Medulla oblongata (tissue), 1 donor: ENCODE measurements at regions not wholly inside any gene's neighbourhood (a gene's known extent, or its start where the extent isn't known, plus 50 kb on each side); places are given as distances from the start of the nearest gene placed in this dataset.
A peak's percentile ranks its signal among the peaks of the same experiment; 100 is the strongest.

Experiments
- DNase-seq: peaks from one replicate; pipeline ENCODE4 v3.0.0-alpha.2; 2015; ENCODE audit errors: extremely low spot score

DNA sequence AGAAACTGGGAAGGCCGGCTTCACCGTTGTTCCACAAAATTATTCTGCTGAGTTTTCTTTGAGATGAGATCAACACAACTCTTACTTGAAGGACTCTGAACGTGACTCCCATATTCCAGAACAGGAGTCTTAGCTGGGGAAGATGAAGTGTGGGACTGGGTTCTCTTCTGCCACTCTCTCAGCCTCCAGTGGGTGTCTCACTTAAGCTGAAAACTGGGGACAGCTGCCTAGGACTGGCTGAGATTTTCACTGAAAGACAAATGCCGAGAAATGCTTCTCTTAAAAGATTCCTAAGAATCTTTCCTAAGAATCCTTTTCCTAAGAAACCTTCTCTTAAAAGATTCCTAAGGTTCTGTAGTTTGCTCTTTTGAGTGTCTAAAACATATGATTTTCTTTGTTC is 156.6 kb upstream of the LHCGR start:
- peak; percentile 65 for DNase-seq

GRCh38 chr2:48910961-48911360 is 155.4 kb upstream of the LHCGR start:
- DNase-seq = no peak

GRCh38 chr2:48906633-48907032 is 151.1 kb upstream of the LHCGR start:
- peak; percentile 48 for DNase-seq

DNA sequence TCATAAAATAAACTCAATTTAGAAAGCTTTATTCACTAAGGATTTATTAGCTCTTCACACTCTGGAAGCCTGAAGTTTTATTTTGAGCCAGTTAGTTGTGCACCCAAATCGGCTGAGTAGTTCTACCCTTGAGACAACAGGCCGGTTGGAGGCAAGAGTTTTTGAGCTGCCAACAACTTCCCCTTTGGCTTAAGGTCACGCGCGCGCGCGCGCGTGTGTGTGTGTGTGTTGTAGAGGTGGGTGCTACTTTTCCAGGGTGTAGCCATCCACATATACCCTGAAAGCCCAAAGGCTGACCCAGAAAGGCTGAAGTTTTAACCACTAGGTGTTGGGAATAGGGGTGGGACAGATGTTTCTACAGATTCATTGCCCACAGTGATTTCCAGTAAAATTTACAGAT is 150.2 kb upstream of the LHCGR start:
- DNase-seq = peak; percentile 51

GRCh38 chr2:48902521-48902920 is 147.0 kb upstream of the LHCGR start:
- no peak for DNase-seq

GRCh38 chr2:48901416-48901815 is 145.9 kb upstream of the LHCGR start:
- no peak for DNase-seq

GRCh38 chr2:48901015-48901343 is 145.5 kb upstream of the LHCGR start:
- no peak for DNase-seq

- peak; percentile 86 for DNase-seq
Observed at GRCh38 chr2:48900321-48901014, 144.9 kb upstream of the LHCGR start.

DNA sequence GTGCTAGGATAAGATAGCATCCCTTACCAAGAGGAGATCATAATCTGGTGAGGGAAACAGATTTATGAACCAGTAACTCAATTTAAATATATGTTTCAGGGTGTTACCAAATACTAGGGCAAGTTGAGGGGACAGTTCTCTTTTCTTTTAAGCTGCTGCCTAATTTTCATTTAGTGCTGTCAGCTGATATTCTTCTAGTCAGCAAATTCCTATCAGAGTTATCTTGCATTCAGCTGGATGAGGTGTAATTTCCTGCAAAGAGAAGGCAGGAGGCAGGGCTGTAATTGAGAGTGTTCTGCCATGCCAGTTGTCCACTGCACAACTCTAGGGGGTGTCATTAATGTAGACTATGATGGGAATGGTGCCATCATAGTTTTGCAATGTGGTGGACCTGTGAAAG is 141.3 kb upstream of the LHCGR start:
- no peak for DNase-seq

- no peak for DNase-seq
Observed at GRCh38 chr2:48890454-48891131, 135.1 kb upstream of the LHCGR start.

DNA sequence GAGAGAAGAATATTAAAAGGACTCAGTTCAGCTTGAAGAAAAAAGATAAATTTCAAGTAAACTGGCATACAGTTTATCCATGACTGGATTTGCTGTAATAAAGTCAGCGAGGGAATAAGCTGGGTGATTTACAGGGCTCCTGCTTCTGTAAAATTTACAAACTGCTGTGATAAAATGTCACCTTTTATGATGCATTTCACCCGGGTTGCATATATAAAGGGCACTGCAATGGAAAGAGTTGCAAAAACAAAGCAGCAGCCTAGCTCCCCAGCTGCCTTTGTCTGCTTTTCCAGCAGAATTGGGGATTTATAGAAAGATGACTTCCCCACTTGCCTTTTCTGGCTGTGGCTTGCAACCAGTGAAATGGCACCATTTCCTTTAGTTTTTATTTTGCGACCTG is 132.5 kb upstream of the LHCGR start:
- no peak for DNase-seq

- no peak for DNase-seq
Observed at GRCh38 chr2:48886919-48887318, 131.4 kb upstream of the LHCGR start.

DNA sequence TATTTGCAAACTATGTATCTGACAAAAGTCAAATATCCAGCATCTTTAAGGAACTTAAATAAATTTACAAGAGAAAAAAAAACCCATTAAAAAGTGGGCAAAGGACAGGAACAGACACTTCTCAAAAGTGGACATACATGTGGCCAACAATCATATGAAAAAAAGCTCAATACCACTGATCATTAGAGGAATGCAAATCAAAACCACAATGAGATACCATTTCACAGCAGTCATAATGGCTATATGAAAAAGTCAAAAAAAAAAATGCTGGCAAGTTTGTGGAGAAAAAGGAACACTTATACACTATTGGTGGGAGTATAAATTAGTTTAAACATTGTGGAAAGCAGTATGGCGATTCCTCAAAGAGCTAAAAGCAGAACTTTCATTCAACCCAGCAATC is 130.3 kb upstream of the LHCGR start:
- DNase-seq = no peak

DNA sequence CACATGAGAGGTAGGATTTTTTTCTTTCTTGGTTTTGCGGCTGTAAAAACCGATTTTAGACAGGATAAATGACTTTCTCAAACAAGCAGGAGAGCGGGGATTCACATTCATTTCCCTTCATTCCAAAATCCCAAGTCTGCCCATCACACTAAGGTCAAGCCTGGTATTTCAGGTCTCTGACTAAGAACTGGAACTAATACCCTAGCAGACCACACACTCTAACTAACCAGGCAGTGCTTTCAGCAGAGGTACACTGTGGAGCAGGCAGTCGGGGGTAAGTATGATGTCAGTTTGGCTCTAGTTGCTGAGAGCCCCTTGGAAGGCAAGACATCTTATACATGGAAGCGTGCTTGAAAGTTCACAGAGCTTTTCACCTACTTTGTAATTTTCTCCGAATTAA is 128.1 kb upstream of the LHCGR start:
- DNase-seq = no peak

DNA sequence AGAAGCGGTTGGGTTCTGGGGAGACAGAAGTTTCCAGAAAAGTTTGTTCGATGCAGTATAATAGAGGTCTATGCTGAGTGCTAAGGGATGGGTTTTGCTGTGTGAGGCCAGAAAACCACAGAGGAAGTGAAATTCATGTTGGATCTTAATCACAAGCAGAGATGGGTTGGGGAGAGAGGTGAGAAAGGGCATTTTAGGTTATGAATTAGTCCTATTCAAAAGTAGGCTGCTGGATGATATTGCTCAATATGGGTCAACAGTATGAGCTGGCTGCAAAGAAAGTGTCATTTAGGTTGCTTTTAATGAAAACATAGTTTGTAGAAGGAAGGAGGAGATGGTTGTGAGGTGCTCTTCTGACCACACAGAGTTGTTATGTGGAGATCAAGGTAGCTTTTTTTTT is 118.8 kb upstream of the LHCGR start:
- no peak for DNase-seq

DNA sequence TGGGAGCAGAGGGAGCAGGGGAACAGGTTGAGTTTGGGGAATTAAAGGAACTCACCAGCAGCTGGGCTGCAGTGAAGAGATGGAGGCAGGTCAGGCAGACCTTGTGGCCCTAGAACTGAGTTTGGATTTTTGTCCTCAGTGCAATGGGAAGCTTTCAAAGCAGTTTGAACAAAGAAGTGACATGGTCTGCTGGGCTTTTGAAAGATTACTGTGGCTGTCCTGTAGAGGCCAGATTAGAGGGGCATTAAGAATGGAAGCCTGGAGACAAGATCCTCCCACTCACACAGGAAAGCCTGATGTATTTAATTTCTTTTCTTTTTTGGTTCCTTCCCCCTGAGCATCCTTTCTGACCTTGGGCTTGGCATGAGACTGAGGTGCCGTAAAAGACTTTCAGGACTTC is 118.1 kb upstream of the LHCGR start:
- DNase-seq = no peak

DNA sequence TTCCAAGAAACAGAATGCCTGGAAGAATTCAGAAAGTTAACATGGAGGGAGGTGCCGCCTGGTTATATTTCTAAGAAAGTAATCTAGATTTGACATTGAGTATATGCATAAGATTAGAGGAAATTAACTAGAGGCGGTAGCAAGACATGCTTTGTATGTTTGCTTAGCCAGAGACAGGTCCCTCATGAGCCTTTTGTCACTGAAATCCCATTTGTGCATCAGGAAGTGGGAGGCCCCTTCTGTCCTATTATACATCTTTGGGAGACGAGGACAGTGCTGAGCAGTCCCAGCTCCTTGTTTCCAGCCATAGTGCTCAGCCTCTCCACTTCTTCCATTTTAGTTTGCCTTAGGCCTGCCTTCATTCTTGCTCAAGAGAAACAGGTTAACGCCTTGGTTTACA is 115.4 kb upstream of the LHCGR start:
- no peak for DNase-seq

GRCh38 chr2:48870503-48870902 is 115.0 kb upstream of the LHCGR start:
- no peak for DNase-seq

DNA sequence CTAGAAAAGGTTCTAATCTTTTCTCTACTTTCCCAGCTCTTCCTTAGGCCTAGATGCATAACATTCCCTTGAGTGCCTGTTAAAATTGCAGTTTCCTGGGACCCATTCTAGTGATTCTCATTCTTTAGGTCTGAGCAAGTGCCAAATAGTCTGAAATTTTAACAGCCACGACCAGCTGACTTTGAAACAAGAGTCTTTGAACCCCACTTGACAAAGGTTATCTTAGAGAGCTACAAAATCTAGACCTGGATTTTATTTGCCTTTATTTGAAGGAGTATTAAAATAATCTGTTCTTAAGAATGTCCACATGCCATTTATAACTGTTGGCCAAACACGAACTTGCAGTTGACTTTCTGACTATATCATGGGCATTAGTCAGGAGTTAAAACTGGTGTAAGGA is 110.2 kb upstream of the LHCGR start:
- DNase-seq = no peak

DNA sequence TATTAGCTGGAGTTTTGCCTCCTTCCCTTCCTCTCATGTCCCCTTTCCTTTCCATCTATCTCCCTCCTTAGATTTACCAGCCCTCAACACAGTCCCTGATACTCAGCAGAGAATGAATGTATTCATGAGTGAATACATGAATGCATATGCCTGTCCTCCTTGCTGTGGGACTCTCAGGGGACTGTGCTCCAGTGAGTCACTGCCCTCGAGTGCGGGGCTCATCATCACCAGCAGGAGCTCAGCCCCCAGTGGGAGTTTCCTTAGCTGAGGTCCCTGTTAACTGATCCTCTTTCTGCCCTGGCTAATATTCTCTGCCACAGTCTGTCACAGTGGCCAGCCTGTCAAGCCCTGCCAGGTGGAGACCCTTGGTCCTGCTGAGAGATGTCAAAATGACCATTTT is 104.9 kb upstream of the LHCGR start:
- DNase-seq = no peak

DNA sequence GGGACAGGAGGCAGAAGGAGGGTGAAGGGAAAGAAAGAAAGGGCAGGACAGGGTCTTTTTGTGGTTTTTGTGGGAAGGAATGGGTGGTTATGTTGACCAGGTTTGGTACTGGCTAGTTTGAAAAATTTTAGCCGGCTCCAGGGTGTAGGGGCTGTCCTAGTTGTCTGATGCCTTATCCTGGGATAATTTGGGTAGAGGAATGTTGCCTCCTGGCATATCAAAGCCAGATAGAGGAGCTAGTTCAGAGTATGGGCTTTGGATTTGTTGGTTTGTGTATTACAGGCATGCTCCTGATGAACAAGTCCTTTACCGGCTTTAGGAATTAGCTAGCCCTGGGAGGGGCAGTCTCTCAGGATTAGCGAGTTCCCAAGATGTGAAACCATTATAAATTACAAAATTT is 101.1 kb upstream of the LHCGR start:
- no peak for DNase-seq

- no peak for DNase-seq
Observed at GRCh38 chr2:48856144-48856543, 100.6 kb upstream of the LHCGR start.

- DNase-seq = no peak
Observed at GRCh38 chr2:48855142-48855541, 99.6 kb upstream of the LHCGR start.

DNA sequence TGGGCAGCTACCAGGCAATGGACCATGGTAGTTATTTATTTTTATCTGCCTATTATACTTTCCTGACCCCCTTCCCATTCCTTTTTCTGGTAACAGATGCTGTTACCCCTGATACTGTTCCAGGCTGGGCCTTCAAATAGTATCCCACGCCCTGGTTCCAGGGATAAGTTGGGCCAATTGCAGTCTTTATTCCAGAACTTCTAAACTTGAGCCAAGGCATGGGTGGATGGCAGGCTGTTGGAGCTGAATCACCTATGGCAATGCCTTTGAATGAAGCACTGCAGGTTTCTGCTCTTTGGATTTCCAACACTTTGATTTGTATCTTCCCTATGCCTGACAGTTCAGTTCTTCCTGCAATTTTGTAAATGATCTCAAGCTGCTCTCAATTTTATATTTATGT is 99.2 kb upstream of the LHCGR start:
- DNase-seq = no peak
